ENCODE measurements at regions not wholly inside any gene's neighbourhood (a gene's known extent, or its start where the extent isn't known, plus 50 kb on each side); places are given as distances from the start of the nearest gene placed in this dataset.

GRCh38 chr5:98209418-98209817, 564.0 kb upstream of the RGMB start:
- no peak overlapping the region for H4K5ac ChIP-seq (ENCODE audit: low read depth, low read length)
- TF ChIP-seq USF2 (IDR thresholded peaks at IDR 0.05; ENCODE audit: low read depth, low read length) (no peak), CHD1 (IDR thresholded peaks at IDR 0.05; ENCODE audit: low read depth, low read length) (no peak), MAZ (IDR thresholded peaks at IDR 0.05; ENCODE audit: borderline replicate concordance, low read depth, low read length) (no peak), RCOR1 (IDR thresholded peaks at IDR 0.05; ENCODE audit: insufficient replicate concordance, low read length) (no peak), MXI1 (IDR thresholded peaks at IDR 0.05; ENCODE audit: borderline replicate concordance, low read depth, low read length) (no peak), NFE2L2 (IDR thresholded peaks at IDR 0.05; ENCODE audit: low read depth, low read length) (no peak), SMC3 (IDR thresholded peaks at IDR 0.05; ENCODE audit: low read depth, low read length) (no peak), BHLHE40 (IDR thresholded peaks at IDR 0.05; ENCODE audit: low read depth, low read length) (no peak), ELK1 (IDR thresholded peaks at IDR 0.05; ENCODE audit: borderline replicate concordance, low read depth, low read length) (no peak), FOS (IDR thresholded peaks at IDR 0.05; ENCODE audit: low read depth, low read length) (no peak)
- H3K4me2 ChIP-seq (ENCODE audit: low read depth, low read length): no peak overlapping the region
- H2AK5ac ChIP-seq (ENCODE audit: low read depth, low read length): no peak overlapping the region
- no peaks in the 10 kb centered on the region for H3K9me3 ChIP-seq (ENCODE audit: control insufficient read depth, insufficient read depth, low read length)
- dilution Hi-C loops (cut with HindIII; ENCODE audit: low sequenced_read_pairs, unreplicated experiment) (no loop called here), intact Hi-C loops (cut with micrococcal nuclease) (no loop called here), in situ Hi-C loops (cut with MboI; ENCODE audit: low sequenced_read_pairs) (no loop called here)
- H3K4me3 ChIP-seq (ENCODE audit: insufficient read depth, low read depth, low read length): no peak overlapping the region
- no peak overlapping the region for H2BK20ac ChIP-seq (ENCODE audit: low read depth, low read length)
- BruUV-seq (replicated peaks): no TSS peak
- no peaks in the 10 kb centered on the region for H3K27me3 ChIP-seq (ENCODE audit: control insufficient read depth, insufficient read depth, low read length)
- no peak overlapping the region for H3K23ac ChIP-seq (ENCODE audit: low read depth, low read length)
- no peak overlapping the region for H3K27ac ChIP-seq (ENCODE audit: insufficient read depth, low read length)
- no peak overlapping the region for H2BK15ac ChIP-seq (ENCODE audit: low read depth, low read length)
- H4K20me1 ChIP-seq (ENCODE audit: insufficient read depth, low read length): no peaks in the 10 kb centered on the region
- H3K14ac ChIP-seq (replicated peaks; ENCODE audit: low read depth, low read length): no peak overlapping the region
- H3K79me1 ChIP-seq (ENCODE audit: low read depth in 1 of 2, low read length in 2 of 2): no peaks in the 10 kb centered on the region
- no peak overlapping the region for H2AFZ ChIP-seq (replicated peaks; ENCODE audit: low read length, poor library complexity)
- no peaks in the 10 kb centered on the region for H3K36me3 ChIP-seq (ENCODE audit: control insufficient read depth, insufficient read depth, low read length)
- H4K91ac ChIP-seq (ENCODE audit: insufficient read depth, low read depth, low read length): no peak overlapping the region
- no peak overlapping the region for H2AK9ac ChIP-seq (replicated peaks; ENCODE audit: low read depth, low read length, poor library complexity)
- no peak overlapping the region for H2BK5ac ChIP-seq (ENCODE audit: low read depth, low read length, poor library complexity, severe bottlenecking)
- CTCF ChIA-PET: no interaction called here
- H3K4ac ChIP-seq (ENCODE audit: low read depth, low read length): no peak overlapping the region
- H4K8ac ChIP-seq (ENCODE audit: low read depth in 2 of 2, low read length in 2 of 2): no peak overlapping the region
- H3K4me1 ChIP-seq (ENCODE audit: control insufficient read depth, insufficient read depth, low read length): 0 out of 2 replicates have a peak, but pooled peaks cover 3% of the 10 kb centered on the region
- H3K9ac ChIP-seq (ENCODE audit: low read depth, low read length): no peak overlapping the region
- no peak overlapping the region for H2BK120ac ChIP-seq (ENCODE audit: low read depth, low read length)
- ATAC-seq (ENCODE audit: low read depth) (no peak), DNase-seq (no peak)
- POLR2A ChIA-PET (ENCODE audit: unreplicated experiment): interaction anchor here (0.6 kb wide), 1 partner anchor 563 kb away, joined by 11 read pairs; no protein-coding TSS in a partner anchor
- H3K56ac ChIP-seq (ENCODE audit: extremely low read depth, insufficient read depth, low read length): no peak overlapping the region
- no peak overlapping the region for H3K18ac ChIP-seq (ENCODE audit: low read depth, low read length)
- no peaks in the 10 kb centered on the region for H3K9me1 ChIP-seq (ENCODE audit: insufficient read depth, low read length)
